22Rv1 (cell line): ENCODE measurements at regions not wholly inside any gene's neighbourhood (a gene's known extent, or its start where the extent isn't known, plus 50 kb on each side); places are given as distances from the start of the nearest gene placed in this dataset.

Source experiments
- H3K27ac ChIP-seq: fragments of 450-650 bp; 2 replicates; pipeline ENCODE4 v1.5.1; 2017
- ZFX ChIP-seq: fragments of 450-650 bp; IDR thresholded peaks from 2 replicates; pipeline ENCODE4 v1.6.1; 2017; ENCODE audit warnings: antibody characterized with exemption, borderline replicate concordance
- TF ChIP-seq, protein P1 (sequence below): fragments of 450-650 bp; IDR thresholded peaks from 2 replicates; pipeline ENCODE4 v1.5.1; 2017; ENCODE audit warnings: mild to moderate bottlenecking

DNA sequence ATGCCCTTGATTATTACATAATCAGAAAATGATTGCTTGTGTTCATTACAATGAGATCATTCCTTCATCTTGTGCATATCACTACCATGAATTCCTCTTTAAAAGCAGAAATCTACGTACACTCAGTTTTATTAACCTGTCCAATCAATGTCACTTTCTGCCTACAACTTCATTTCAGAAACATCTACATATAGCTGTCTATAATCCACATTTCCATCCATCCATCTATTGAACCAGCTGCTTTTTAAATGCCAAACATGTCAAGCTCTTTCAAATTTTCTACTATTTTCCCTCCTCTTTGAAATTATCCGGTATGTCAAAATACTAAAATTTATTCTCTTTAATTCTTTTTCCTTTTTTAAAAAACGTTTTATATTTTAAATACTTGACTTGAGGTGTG lies 462.0 kb downstream of the GABRG1 start:
- no peak for TF ChIP-seq ZFX
- TF ChIP-seq, protein P1, sequence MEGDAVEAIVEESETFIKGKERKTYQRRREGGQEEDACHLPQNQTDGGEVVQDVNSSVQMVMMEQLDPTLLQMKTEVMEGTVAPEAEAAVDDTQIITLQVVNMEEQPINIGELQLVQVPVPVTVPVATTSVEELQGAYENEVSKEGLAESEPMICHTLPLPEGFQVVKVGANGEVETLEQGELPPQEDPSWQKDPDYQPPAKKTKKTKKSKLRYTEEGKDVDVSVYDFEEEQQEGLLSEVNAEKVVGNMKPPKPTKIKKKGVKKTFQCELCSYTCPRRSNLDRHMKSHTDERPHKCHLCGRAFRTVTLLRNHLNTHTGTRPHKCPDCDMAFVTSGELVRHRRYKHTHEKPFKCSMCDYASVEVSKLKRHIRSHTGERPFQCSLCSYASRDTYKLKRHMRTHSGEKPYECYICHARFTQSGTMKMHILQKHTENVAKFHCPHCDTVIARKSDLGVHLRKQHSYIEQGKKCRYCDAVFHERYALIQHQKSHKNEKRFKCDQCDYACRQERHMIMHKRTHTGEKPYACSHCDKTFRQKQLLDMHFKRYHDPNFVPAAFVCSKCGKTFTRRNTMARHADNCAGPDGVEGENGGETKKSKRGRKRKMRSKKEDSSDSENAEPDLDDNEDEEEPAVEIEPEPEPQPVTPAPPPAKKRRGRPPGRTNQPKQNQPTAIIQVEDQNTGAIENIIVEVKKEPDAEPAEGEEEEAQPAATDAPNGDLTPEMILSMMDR = no peak

DNA sequence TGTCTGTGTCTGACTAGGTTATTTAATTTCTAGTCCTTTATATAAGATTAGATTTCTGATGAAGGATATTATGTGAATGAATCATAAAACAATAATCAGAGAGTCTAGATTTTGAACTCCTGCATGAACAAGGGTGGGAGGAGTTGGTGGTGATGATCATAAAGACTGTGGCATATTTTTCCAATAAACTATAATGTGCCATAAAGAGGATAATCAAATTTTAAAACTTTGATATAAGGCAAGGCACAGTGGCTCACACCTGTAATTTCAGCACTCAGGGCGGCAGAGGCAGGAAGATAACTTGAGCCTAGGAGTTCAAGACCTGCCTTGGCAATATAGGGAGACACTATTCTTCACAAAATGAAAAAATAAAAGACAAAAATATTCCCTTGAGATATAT lies 473.3 kb downstream of the GABRG1 start:
- no peak for TF ChIP-seq ZFX
- TF ChIP-seq, protein P1 = no peak
- no peak overlapping the region for H3K27ac ChIP-seq

More for the DNA sequence above, 462.0 kb downstream of the GABRG1 start:
- no peak overlapping the region for H3K27ac ChIP-seq

DNA sequence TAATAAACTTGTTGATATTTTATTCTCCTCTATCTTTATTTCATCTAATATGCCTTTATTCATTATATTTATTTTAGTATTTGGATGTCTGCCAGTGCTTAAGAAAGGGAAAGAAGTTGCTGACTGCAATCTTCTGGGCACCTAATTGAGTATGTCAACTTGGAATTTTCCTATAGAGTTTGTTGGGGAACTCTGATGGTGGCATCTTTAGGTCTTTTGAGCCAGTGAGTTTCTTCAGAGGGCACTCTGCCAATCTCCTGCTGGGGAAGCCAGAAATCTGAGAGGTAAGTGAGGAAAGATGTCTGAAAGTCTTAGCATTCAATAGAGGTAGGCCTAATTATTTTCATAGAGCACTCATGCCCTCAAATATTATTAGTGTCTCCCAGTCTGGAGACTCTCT lies 475.0 kb downstream of the GABRG1 start:
- no peak for TF ChIP-seq ZFX
- TF ChIP-seq, protein P1 = no peak
- no peak overlapping the region for H3K27ac ChIP-seq

DNA sequence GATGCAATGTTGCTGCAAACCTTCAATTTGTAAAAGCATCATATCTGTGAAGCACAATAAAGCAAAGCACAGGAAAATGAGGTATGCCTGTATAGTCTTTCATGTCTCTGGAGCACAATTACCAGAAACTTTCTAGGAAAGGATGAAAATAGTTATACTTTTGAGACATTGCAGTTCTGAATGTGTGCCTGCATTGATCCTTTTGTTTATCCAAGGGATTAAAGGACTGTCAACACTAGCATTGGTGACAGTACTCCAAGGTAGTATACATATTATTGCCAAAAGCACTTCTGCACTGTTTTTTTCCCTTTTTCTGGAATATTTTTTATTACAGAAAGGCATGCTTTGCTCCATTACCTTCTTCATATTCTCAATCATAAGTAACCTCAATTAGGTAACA lies 476.0 kb downstream of the GABRG1 start:
- TF ChIP-seq, protein P1 = no peak
- no peak for TF ChIP-seq ZFX

DNA sequence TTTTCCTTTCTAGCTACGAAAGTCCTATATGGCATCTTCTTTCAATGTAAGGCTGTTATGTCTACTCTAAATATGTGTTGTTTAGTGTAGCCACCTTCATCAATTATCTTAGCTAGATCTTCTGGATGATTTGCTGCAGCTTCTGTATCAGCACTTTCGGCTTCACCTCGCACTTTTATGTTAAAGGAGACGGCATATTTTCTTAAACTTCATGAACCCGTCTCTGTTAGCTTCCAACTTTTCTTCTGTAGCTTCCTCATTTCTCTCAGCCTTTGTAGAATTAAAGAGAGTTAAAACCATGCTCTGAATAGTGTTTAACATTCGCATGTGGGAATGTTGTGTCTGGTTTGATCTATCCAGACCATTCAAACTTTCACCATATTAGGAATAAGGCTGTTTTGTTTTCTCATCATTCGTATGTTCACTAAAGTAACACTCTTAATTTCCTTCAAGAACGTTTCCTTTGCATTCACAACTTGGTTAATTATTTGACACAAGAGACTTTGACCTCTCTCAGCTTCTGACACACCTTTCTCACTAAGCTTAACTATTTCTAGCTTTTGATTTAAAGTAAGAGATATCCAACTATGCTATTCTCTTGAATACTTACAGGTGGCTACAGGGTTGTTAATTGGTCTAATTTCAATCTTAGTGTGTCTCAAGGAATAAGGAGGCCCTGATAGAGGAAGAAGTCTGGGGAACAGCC lies 476.8 kb downstream of the GABRG1 start:
- H3K27ac ChIP-seq = no peak overlapping the region
- no peak for TF ChIP-seq ZFX
- TF ChIP-seq, protein P1 = no peak

More for the DNA sequence above, 476.0 kb downstream of the GABRG1 start:
- no peak overlapping the region for H3K27ac ChIP-seq

DNA sequence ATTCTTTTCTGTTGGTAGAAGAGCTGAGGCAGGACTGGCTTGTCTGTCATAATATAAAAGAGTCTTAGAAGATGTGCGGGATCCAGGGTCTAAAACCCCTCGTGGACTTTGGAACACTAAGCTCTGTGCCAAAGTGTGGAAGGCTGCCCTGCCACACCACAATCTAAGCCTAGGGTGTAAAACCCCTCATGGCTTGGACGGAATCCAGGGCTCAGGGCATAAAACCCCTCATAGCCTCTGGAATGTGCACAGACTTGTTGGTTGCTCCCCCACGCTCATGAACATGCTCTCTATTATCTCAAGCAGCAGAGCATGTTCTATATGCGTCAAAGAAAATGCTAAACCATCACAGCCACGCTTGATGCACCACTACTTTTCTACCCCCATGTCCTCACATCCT lies 483.6 kb downstream of the GABRG1 start:
- TF ChIP-seq, protein P1 = no peak
- no peak for TF ChIP-seq ZFX
- H3K27ac ChIP-seq = no peak overlapping the region

DNA sequence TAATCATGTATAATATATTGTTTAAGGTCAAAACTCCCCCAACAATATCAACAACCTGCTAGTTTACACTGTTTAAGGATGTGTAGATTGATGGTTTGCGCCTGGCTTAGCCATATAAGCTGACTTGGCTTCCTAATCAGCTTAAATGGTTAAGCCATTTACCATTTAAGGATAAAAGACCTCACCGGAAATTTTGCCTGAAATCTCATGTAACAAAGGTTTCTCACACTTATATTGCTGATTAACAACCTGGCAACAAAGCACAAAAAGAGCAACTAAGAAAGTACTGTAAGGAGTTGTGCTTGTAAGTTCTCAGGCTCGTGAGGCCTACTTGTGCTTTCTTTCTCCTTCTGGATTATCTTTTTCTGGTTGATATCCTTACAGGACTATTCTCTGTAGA lies 485.2 kb downstream of the GABRG1 start:
- no peak overlapping the region for H3K27ac ChIP-seq
- TF ChIP-seq, protein P1 = no peak
- no peak for TF ChIP-seq ZFX
